K562 (cell line): ENCODE measurements at regions not wholly inside any gene's neighbourhood (a gene's known extent, or its start where the extent isn't known, plus 50 kb on each side); places are given as distances from the start of the nearest gene placed in this dataset.

Experiments
- ATAC-seq: fragments of 200-7000 bp; cut with Tn5 transposase; 3 replicates; pipeline ENCODE4 v1.9.1; 2020; ENCODE audit warnings: moderate library complexity
- BruUV-seq: library from RNA; stranded (reverse); fragments of 400-500 nt; replicated peaks from 2 replicates; lab custom pipeline; 2021; lab: Mats Ljungman, UMichigan
- CTCF ChIA-PET: fragments of 300-600 bp; formaldehyde crosslinking; extraction: SDS; loops from one replicate; lab custom pipeline; 2021; ENCODE audit warnings: low intra/inter-chr PET ratio; lab: Yijun Ruan, JAX
- POLR2A ChIA-PET: fragments of 300-600, 350-650 bp; sonication (Branson Sonifier 250); formaldehyde crosslinking; extraction: SDS; loops from one replicate; lab custom pipeline; 2021; ENCODE audit warnings: antibody characterized with exemption, inconsistent platforms; lab: Yijun Ruan, JAX
- DNase-seq, 4 experiments: peaks; one replicate each; pipeline versions ENCODE4 v3.0.0 to v3.0.0-alpha.2; 2011 to 2018; ENCODE audit warnings: low spot score in 3 of 4, mixed read lengths in 3 of 4; ENCODE audit errors: extremely low read depth in 1 of 4
- FAIRE-seq: peaks from 2 replicates; lab custom pipeline; 2011; peaks lifted over from hg19 to GRCh38; lab: Jason Lieb, UNC
- H2AFZ ChIP-seq: 2 replicates; pipeline ENCODE4 v1.6.0; 2011; ENCODE audit warnings: low read depth, low read length, control low read depth, inconsistent platforms
- H3K27ac ChIP-seq: fragments of 200-600 bp; 3 replicates; pipeline ENCODE4 v1.8.0; 2011; ENCODE audit warnings: low read depth, mild to moderate bottlenecking, control low read depth, inconsistent platforms, low read length, moderate library complexity, mixed read lengths; ENCODE audit errors: extremely low read depth
- H3K27me3 ChIP-seq, 2 experiments: fragments of 300-600 bp in 1 of 2; 2 replicates in 1 of 2; 3 replicates in 1 of 2; pipeline versions ENCODE4 v1.6.0 to v1.8.0; 2011; ENCODE audit warnings: inconsistent platforms in 2 of 2, low read length in 2 of 2, mild to moderate bottlenecking in 1 of 2, mixed read lengths in 1 of 2, moderate library complexity in 1 of 2; ENCODE audit not compliant: control insufficient read depth in 2 of 2, insufficient read depth in 2 of 2
- H3K36me3 ChIP-seq: fragments of 300-600 bp; 3 replicates; pipeline ENCODE4 v1.8.0; 2011; ENCODE audit warnings: mild to moderate bottlenecking, low read length, inconsistent platforms; ENCODE audit not compliant: control insufficient read depth, insufficient read depth
- H3K4me1 ChIP-seq, 2 experiments: fragments of 200-600 bp in 1 of 2; replicated peaks in 1 of 2; 2 replicates in 1 of 2; 3 replicates in 1 of 2; pipeline versions ENCODE4 v1.5.1 to v1.8.0; 2011; ENCODE audit warnings: inconsistent platforms in 2 of 2, low read length in 2 of 2, mild to moderate bottlenecking in 1 of 2, mixed read lengths in 1 of 2, moderate library complexity in 1 of 2; ENCODE audit not compliant: control insufficient read depth in 2 of 2, insufficient read depth in 2 of 2
- H3K4me2 ChIP-seq: 2 replicates; pipeline ENCODE4 v1.6.1; 2011; ENCODE audit warnings: low read length, control low read depth, inconsistent platforms, mixed read lengths; ENCODE audit not compliant: insufficient read depth
- H3K4me3 ChIP-seq: fragments of 200-600 bp; sonication (generic), shearing (Covaris generic); 2 replicates; pipeline ENCODE4 v1.5.1; 2016; ENCODE audit warnings: control low read depth, inconsistent platforms
- H3K79me2 ChIP-seq: fragments of 200-600 bp; 3 replicates; pipeline ENCODE4 v1.8.0; 2011; ENCODE audit warnings: low read length, inconsistent platforms; ENCODE audit not compliant: control insufficient read depth, insufficient read depth
- H3K9ac ChIP-seq, 2 experiments: 2 replicates each; pipeline versions ENCODE4 v1.6.0 to v1.6.1; 2011; ENCODE audit warnings: low read depth in 2 of 2, low read length in 2 of 2, control low read depth in 1 of 2, inconsistent platforms in 1 of 2, mild to moderate bottlenecking in 1 of 2, mixed read lengths in 1 of 2; ENCODE audit not compliant: insufficient read depth in 1 of 2
- H3K9me1 ChIP-seq: one replicate; pipeline ENCODE4 v1.6.0; 2011; ENCODE audit warnings: inconsistent platforms, mild to moderate bottlenecking, low read length, moderate library complexity; ENCODE audit not compliant: control insufficient read depth, insufficient read depth
- H3K9me3 ChIP-seq: replicated peaks from 2 replicates; pipeline ENCODE4 v1.5.1; 2011; ENCODE audit warnings: low read depth, low read length, inconsistent platforms; ENCODE audit not compliant: control insufficient read depth, insufficient read depth
- H4K20me1 ChIP-seq: replicated peaks from 2 replicates; pipeline ENCODE4 v1.6.1; 2011; ENCODE audit warnings: low read length, inconsistent platforms, mixed read lengths; ENCODE audit not compliant: control insufficient read depth, insufficient read depth
- ARID4B ChIP-seq: sonication (generic); formaldehyde crosslinking; IDR thresholded peaks from 2 replicates; pipeline ENCODE4 v1.8.0; 2022; ENCODE audit warnings: mild to moderate bottlenecking, missing genetic modification reagents
- CHD2 ChIP-seq: IDR thresholded peaks from 2 replicates; pipeline ENCODE4 v1.6.1; 2011; ENCODE audit warnings: low read depth, low read length
- CREM ChIP-seq: IDR thresholded peaks from 2 replicates; pipeline ENCODE4 v1.6.1; 2014; ENCODE audit warnings: antibody characterized with exemption, low read depth
- ETS1 ChIP-seq: conservative IDR thresholded peaks from 2 replicates; pipeline ENCODE4 v1.6.1; 2011; ENCODE audit warnings: low read depth, mild to moderate bottlenecking, low read length; ENCODE audit not compliant: control insufficient read depth
- JUNB ChIP-seq: fragments of 450-650 bp; formaldehyde crosslinking; conservative IDR thresholded peaks from 2 replicates; pipeline ENCODE4 v1.4.0; 2020; ENCODE audit warnings: mild to moderate bottlenecking
- KAT2B ChIP-seq: IDR thresholded peaks from one replicate; pipeline ENCODE4 v1.6.1; 2012; ENCODE audit warnings: low read depth, mild to moderate bottlenecking, control low read depth, inconsistent platforms, low read length, moderate library complexity
- NKRF ChIP-seq: fragments of 450-650 bp; IDR thresholded peaks from 2 replicates; pipeline ENCODE4 v1.6.1; 2016; ENCODE audit warnings: borderline replicate concordance
- SMARCA5 ChIP-seq: fragments of 450-650 bp; IDR thresholded peaks from 2 replicates; pipeline ENCODE4 v1.6.1; 2016
- SOX6 ChIP-seq: fragments of 450-650 bp; IDR thresholded peaks from 2 replicates; pipeline ENCODE4 v1.6.1; 2014; ENCODE audit warnings: mild to moderate bottlenecking
- TBP ChIP-seq: optimal IDR thresholded peaks from 2 replicates; pipeline ENCODE3; 2011; ENCODE audit warnings: low read depth, low read length, improper control_type of control experiment
- TEAD1 ChIP-seq, 2 experiments: fragments of 450-650 bp in 1 of 2; sonication (generic) in 1 of 2; formaldehyde crosslinking; IDR thresholded peaks; 2 replicates each; pipeline versions ENCODE4 v1.4.0 to v1.8.0; 2020 to 2022; ENCODE audit warnings: mild to moderate bottlenecking in 2 of 2, missing genetic modification reagents in 1 of 2
- ZNF277 ChIP-seq: fragments of 250-450 bp; sonication (Bioruptor Pico); IDR thresholded peaks from 2 replicates; pipeline ENCODE4 v1.8.0; 2022; ENCODE audit warnings: inconsistent platforms, mild to moderate bottlenecking, moderate library complexity, borderline replicate concordance
- ZNF395 ChIP-seq: fragments of 200-800 bp; sonication (Bioruptor generic); IDR thresholded peaks from 2 replicates; pipeline ENCODE4 v1.6.1; 2017; ENCODE audit warnings: missing genetic modification characterization, missing compliant biosample characterization
- WGBS: fragments of 100-300 bp; shearing (Covaris generic); methylation state at CpG from one replicate; pipeline ENCODE4 v1.1.6; 2016; ENCODE audit warnings: low coverage, mixed read lengths; ENCODE audit not compliant: insufficient coverage; ENCODE audit errors: missing lambda C conversion rate; 5-methylcytosine and 5-hydroxymethylcytosine counted together
- in situ Hi-C: fragments of 300-500 bp; cut with MboI; formaldehyde crosslinking; loops from 4 replicates; pipeline ENCODE4 v1.15.0; 2018; ENCODE audit warnings: inconsistent platforms, mixed read lengths
- intact Hi-C: fragments of 100-400 bp; cut with micrococcal nuclease; formaldehyde crosslinking; loops from 2 replicates; pipeline ENCODE4 v1.14.2; 2022

- H3K4me1 ChIP-seq: no peaks in the 10 kb centered on the region
- ChIA-PET CTCF (no interaction called here), POLR2A (interaction anchor here (0.7 kb wide), 1 partner anchor 86 kb away, joined by 3 read pairs; no protein-coding TSS in a partner anchor)
- ATAC-seq (no peak), DNase-seq (no peak), FAIRE-seq (no peak)
- no TSS peak for BruUV-seq
- H3K9me1 ChIP-seq: no peaks in the 10 kb centered on the region
- H4K20me1 ChIP-seq: no peaks in the 10 kb centered on the region
- H3K27me3 ChIP-seq: no peaks in the 10 kb centered on the region
- no peaks in the 10 kb centered on the region for H3K9me3 ChIP-seq
- in situ Hi-C loops: no loop called here
- H2AFZ ChIP-seq: no peak overlapping the region
- no peak overlapping the region for H3K27ac ChIP-seq
- no peak overlapping the region for H3K4me2 ChIP-seq
- no peak overlapping the region for H3K9ac ChIP-seq
- H3K36me3 ChIP-seq: no peaks in the 10 kb centered on the region
- intact Hi-C loops: no loop called here
- 0% methylated on average over 3 of the region's 3 CpGs for WGBS
- no peak overlapping the region for H3K4me3 ChIP-seq
- H3K79me2 ChIP-seq: no peaks in the 10 kb centered on the region
- TF ChIP-seq JUNB (CRISPR knock-in tag) (no peak), SMARCA5 (no peak), CREM (no peak), NKRF (no peak), ZNF395 (no peak), KAT2B (no peak), CHD2 (no peak), ARID4B (no peak), TBP (no peak), SOX6 (no peak), TEAD1 (CRISPR knock-in tag; IDR thresholded peaks at IDR 0.05) (no peak), ETS1 (no peak), ZNF277 (CRISPR knock-in tag) (no peak)
Measured at GRCh38 chr19:31699421-31699820, 350.2 kb upstream of the TSHZ3 start.
